Stimulated activated naive B cell treated with anti-CD40 and anti-IgM and Interleukin-4, amounts not matched to agents 10 μg/mL and 1 μg/mL and 100 μg/mL, for 72 hours (primary cell): ENCODE measurements at regions not wholly inside any gene's neighbourhood (a gene's known extent, or its start where the extent isn't known, plus 50 kb on each side); places are given as distances from the start of the nearest gene placed in this dataset.

Experiments used
- ATAC-seq, 2 donors: fragments of 150-1000 bp; cut with Tn5 transposase; replicated peaks; 2 replicates each; pipeline ENCODE4 v1.10.0; 2021; ENCODE audit warnings: moderate library complexity in 1 of 2
- DNase-seq: peaks from one replicate; pipeline ENCODE4 v3.0.0; 2021
- H3K27ac Mint-ChIP-seq: one replicate; pipeline ENCODE4 v1.8.0; 2022; ENCODE audit warnings: mild to moderate bottlenecking, mixed read lengths
- H3K27me3 Mint-ChIP-seq, 2 donors: one replicate each; pipeline ENCODE4 v1.8.0; 2022; ENCODE audit warnings: mixed read lengths in 2 of 2
- H3K36me3 Mint-ChIP-seq, 2 donors: one replicate each; pipeline ENCODE4 v1.8.0; 2022; ENCODE audit warnings: mixed read lengths in 2 of 2, mild to moderate bottlenecking in 1 of 2
- H3K4me1 Mint-ChIP-seq, 2 donors: one replicate each; pipeline ENCODE4 v1.8.0; 2022; ENCODE audit warnings: mixed read lengths in 2 of 2, mild to moderate bottlenecking in 1 of 2
- H3K4me3 Mint-ChIP-seq, 2 donors: one replicate each; pipeline ENCODE4 v1.8.0; 2022; ENCODE audit warnings: mild to moderate bottlenecking in 2 of 2, mixed read lengths in 2 of 2, moderate library complexity in 1 of 2
- H3K9me3 Mint-ChIP-seq, 2 donors: one replicate each; pipeline ENCODE4 v1.8.0; 2022; ENCODE audit warnings: mixed read lengths in 2 of 2, mild to moderate bottlenecking in 1 of 2

DNA sequence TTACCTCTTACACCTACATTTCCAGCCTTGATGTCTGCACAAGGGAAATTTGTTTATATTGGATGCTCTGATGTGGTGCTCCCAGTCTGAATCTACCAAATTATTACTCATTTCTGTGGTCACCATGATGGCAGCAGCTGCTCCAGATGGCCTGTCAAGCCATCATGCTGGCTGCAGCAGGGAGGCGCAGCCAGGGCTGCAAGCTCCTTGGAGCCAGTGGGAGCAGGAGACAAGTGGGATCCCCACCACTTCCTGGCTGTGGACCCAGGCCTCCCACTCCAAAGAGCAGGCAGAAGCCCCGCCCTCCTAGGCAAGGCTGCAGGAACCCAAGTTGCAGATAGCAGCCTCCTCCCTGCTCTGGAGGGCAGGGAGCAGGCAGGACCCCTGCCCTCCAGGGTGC lies 241.1 kb upstream of the ATP10B start:
- ATAC-seq: no peak
- no peak overlapping the region for H3K4me3 Mint-ChIP-seq
- no peaks in the 10 kb centered on the region for H3K36me3 Mint-ChIP-seq
- no peak overlapping the region for H3K27ac Mint-ChIP-seq
- no peaks in the 10 kb centered on the region for H3K4me1 Mint-ChIP-seq
- H3K9me3 Mint-ChIP-seq: peaks cover 0 to 4% of the 10 kb centered on the region in 2 donors
- H3K27me3 Mint-ChIP-seq: no peaks in the 10 kb centered on the region
- DNase-seq: no peak

DNA sequence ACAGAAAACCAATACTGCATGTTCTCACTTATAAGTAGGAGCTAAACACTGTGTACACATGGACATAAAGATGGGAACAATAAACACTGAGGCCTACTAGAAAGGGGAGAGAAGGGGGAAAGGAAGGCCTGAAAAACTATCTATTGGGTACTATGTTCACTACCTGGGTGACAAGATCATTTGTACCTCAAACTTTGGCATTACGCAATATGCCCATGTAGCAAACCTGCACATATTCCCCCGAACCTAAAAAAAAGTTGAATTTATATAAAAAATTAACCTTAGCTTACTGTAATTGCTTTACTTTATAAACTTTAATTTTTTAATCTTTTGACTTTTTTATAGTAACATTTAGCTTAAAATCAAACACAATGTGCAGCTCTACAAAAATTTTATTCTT lies 237.6 kb upstream of the ATP10B start:
- no peak for ATAC-seq
- H3K4me1 Mint-ChIP-seq: peaks cover 0 to 2% of the 10 kb centered on the region in 2 donors
- H3K4me3 Mint-ChIP-seq: no peak overlapping the region
- H3K27ac Mint-ChIP-seq: no peak overlapping the region
- no peak for DNase-seq
- H3K36me3 Mint-ChIP-seq: no peaks in the 10 kb centered on the region
- H3K9me3 Mint-ChIP-seq: peaks cover 0 to 4% of the 10 kb centered on the region in 2 donors
- H3K27me3 Mint-ChIP-seq: no peaks in the 10 kb centered on the region

DNA sequence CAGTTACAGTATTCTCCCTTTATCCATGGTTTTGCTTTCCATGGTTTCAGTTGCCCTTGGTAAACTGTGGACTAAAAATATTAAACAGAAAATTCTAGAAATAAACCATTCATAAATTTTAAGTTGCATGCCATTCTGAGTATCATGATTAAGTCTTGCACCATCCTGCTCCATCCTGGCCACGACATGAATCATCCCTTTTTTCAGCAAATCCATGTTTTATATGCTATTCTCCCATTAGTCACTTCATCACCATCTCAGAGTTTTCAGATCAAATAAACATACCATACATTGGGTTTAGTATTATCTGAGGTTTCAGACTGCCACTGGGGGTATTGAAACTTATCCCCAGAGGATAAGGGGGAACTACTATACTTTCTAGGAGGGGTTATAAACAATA lies 234.4 kb upstream of the ATP10B start:
- Mint-ChIP-seq H3K27ac (no peak overlapping the region), H3K9me3 (peaks cover 0 to 3% of the 10 kb centered on the region in 2 donors), H3K4me1 (peaks cover 0 to 2% of the 10 kb centered on the region in 2 donors), H3K27me3 (no peaks in the 10 kb centered on the region), H3K36me3 (no peaks in the 10 kb centered on the region), H3K4me3 (no peak overlapping the region)
- DNase-seq (no peak), ATAC-seq (no peak)

DNA sequence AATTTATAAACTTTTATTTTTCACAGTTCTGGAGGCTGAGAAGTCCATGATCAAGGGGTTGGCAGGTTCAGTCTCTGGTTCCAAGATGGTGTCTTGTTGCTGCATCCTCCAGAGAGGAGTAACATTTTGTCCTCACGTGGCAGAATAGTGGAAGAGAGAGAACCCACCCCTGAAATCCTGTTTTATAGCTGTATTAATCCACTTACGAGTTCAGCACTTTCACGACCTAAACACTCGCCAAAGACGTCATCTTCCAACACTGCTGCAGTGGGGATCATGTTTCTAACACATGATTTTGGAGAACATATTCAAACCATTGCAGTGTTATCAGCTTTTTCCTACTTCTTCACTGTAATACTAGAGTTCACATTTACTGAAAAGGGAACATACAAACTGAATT lies 233.0 kb upstream of the ATP10B start:
- Mint-ChIP-seq H3K27ac (no peak overlapping the region), H3K4me3 (no peak overlapping the region), H3K27me3 (no peaks in the 10 kb centered on the region), H3K36me3 (no peaks in the 10 kb centered on the region), H3K9me3 (peaks cover 0 to 4% of the 10 kb centered on the region in 2 donors), H3K4me1 (peaks cover 0 to 2% of the 10 kb centered on the region in 2 donors)
- DNase-seq: no peak
- no peak for ATAC-seq

DNA sequence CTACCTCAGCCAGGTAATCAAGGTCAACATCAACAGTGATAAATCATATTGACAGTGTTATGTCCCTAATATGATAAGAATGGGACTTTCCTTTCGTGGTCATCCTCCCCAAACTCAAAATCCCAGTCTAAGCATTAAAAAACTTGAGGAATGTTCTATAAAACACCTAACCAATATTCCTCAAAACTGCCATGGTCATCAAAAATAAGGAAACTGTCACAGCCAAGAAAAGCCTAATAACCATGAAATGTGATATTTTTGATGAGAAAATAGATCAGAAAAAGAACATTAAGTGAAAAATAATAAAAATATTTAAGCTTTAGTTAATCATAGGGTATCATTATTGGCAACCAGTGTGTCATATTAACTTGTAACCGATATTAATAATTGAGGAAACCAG lies 232.1 kb upstream of the ATP10B start:
- H3K27me3 Mint-ChIP-seq: no peaks in the 10 kb centered on the region
- H3K4me3 Mint-ChIP-seq: no peak overlapping the region
- H3K4me1 Mint-ChIP-seq: peaks cover 0 to 2% of the 10 kb centered on the region in 2 donors
- H3K27ac Mint-ChIP-seq: no peak overlapping the region
- ATAC-seq (no peak), DNase-seq (no peak)
- no peaks in the 10 kb centered on the region for H3K36me3 Mint-ChIP-seq
- peaks cover 0 to 2% of the 10 kb centered on the region in 2 donors for H3K9me3 Mint-ChIP-seq

DNA sequence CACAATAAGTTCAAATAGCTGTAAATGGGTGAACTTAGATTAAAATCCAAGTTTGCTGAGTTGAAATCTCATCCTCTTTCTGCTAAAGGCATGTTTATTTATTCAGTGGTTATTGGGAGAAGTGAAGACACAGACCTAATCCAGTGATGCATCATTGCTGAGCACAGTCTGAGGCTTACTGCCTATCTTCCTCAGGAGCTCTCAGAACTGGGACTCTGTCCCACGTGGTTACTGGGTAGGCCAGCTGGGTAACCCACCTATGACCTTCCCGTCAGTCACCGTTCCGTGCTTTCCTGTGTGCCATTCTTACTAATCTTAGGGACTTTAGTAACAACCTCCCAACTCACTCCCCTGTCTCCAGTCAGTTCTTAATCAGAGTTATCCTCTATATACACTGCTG lies 226.8 kb upstream of the ATP10B start:
- Mint-ChIP-seq H3K36me3 (no peaks in the 10 kb centered on the region), H3K9me3 (peaks cover 0 to 2% of the 10 kb centered on the region in 2 donors), H3K4me3 (no peak overlapping the region), H3K27ac (no peak overlapping the region), H3K27me3 (no peaks in the 10 kb centered on the region), H3K4me1 (no peaks in the 10 kb centered on the region)
- no peak for ATAC-seq
- DNase-seq: no peak

DNA sequence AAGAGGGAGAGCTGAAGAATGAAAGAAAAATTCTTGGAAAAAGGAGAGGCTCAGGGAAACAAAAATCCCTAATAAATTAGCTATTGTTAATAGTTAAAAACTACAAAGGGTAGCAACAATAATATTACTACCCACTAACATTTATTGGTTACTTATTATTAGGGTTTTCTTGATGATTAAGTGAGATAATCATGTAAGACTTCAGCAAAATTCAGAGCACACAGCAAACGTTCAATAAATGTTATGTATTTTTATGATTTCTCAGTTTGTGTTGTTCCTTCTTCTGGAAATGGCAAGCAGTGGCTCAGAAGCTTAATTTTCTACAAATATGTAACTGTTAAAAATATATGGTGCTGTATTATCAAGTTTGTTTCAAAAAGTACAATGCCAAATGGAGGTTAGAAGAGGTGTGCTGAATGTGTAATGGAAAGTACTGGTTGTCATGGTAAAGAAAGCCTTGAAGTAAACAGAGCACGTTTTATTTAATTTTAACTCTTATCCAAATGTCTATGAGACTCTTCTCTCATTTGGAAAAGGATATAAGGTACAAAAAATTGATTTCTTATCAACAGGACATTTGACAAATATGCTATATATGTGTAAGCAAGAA lies 226.0 kb upstream of the ATP10B start:
- no peak for DNase-seq

DNA sequence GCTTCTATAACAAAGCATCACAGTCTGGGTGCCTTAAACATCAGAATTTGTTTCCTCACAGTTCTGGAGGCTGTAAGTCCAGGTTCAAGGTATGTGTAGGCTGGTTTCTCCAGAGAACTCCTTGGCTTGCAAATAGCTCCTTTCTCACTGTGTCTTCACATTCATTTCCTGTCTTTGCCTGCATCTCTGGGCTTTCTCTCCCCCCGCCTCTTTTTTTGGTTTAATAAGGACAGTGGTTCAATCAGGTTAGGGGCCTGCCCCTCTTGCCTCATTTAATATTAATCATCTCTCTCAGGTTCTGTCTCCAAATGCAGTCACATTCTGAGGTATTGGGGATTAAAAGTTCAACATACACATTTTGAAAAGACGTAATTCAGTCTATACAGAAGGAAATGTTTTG lies 225.5 kb upstream of the ATP10B start:
- Mint-ChIP-seq H3K9me3 (peaks cover 0 to 2% of the 10 kb centered on the region in 2 donors), H3K27ac (no peak overlapping the region), H3K4me1 (no peaks in the 10 kb centered on the region), H3K4me3 (no peak overlapping the region), H3K27me3 (no peaks in the 10 kb centered on the region), H3K36me3 (no peaks in the 10 kb centered on the region)
- DNase-seq (no peak), ATAC-seq (no peak)

More for the DNA sequence above, 226.0 kb upstream of the ATP10B start:
- ATAC-seq: no peak
- Mint-ChIP-seq H3K27ac (no peak overlapping the region), H3K27me3 (no peaks in the 10 kb centered on the region), H3K9me3 (peaks cover 0 to 2% of the 10 kb centered on the region in 2 donors), H3K4me3 (no peak overlapping the region), H3K4me1 (no peaks in the 10 kb centered on the region), H3K36me3 (no peaks in the 10 kb centered on the region)

DNA sequence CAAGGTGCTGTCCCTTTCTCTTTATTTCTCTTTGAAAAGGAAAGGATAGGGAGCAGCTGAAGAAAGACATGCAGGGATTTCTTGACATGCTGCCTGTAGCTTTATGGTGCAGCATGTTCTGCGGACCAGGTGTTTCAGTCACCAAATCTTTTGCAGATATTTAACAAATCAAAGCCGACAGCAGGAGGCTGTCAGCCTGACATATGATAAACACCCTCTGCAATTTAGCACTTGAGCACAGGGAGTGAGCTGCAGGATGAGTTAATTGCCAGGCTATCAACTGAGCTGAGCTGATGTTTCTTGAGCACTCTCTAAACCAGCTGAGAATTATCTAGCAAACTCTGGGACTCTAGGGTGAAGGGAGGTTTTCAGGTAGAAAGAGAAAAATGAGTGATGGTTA lies 212.8 kb upstream of the ATP10B start:
- Mint-ChIP-seq H3K9me3 (no peaks in the 10 kb centered on the region), H3K36me3 (no peaks in the 10 kb centered on the region), H3K4me1 (no peaks in the 10 kb centered on the region), H3K4me3 (no peak overlapping the region), H3K27me3 (no peaks in the 10 kb centered on the region), H3K27ac (no peak overlapping the region)
- ATAC-seq (no peak), DNase-seq (no peak)

DNA sequence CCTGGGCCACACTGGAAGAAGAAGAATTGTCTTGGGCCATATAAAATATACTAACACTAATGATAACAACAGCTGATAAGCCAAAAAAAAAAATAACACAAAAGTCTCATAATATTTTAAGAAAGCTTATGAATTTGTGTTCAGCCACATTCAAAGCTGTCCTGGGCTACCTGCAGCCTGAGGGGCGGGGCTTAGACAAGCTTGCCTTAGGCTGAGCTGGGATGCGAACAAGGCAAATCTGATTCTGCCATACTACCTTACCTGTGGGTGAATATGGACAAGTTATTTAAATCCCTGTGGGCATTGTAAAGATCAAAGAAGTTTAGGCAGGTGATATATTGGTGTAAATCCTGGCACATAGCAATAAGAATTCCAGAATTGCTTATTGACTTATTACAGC lies 212.3 kb upstream of the ATP10B start:
- DNase-seq (no peak), ATAC-seq (no peak)
- Mint-ChIP-seq H3K36me3 (no peaks in the 10 kb centered on the region), H3K4me1 (no peaks in the 10 kb centered on the region), H3K4me3 (no peak overlapping the region), H3K27me3 (no peaks in the 10 kb centered on the region), H3K27ac (no peak overlapping the region), H3K9me3 (no peaks in the 10 kb centered on the region)

DNA sequence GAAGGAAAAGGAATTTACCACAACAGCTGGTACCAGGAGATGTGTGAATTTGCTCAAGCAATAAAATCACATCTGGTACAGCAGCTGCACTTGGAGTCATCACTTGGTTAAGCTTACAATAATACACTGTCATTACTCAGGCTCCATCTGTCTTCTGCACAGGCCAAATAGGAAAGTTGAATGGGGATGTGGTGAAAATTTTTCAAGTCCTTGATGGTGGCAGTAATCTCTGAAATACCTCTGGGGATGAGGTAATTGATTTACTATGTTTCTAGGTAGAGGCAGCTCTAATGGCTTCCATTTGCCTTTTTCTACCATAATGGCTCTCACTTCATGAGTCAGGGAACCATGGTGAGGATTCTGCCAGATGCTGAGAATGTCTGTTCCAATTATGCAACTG lies 206.8 kb upstream of the ATP10B start:
- Mint-ChIP-seq H3K4me3 (no peak overlapping the region), H3K27me3 (no peaks in the 10 kb centered on the region), H3K4me1 (no peaks in the 10 kb centered on the region), H3K9me3 (no peaks in the 10 kb centered on the region), H3K36me3 (no peaks in the 10 kb centered on the region), H3K27ac (no peak overlapping the region)
- no peak for ATAC-seq
- DNase-seq: no peak

DNA sequence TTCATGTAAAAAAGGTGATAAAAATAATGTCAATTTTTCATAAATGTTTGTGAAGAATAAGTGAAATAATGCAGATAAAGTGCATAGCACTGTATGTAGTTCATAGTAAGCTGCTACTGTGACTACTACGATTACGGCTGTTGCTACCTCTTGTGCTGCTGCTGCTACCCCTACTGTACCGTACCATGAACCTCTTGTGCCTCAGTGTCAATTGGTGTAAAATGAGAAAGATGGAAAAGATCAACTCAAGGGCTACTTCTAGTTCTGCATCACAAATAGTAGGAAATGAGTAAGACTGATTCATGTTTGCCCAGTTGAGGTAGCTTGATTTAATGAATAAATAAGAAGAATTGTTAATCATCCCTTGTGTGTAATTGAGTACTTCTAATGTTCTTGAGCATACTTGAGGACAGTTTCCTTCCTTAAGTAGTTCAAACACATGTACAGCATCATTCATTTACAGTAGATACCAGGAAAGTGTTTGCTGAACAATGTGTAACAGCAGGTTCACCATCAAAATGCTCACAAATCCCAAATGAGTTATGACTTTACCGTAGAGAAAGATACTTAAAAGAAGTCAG lies 200.0 kb upstream of the ATP10B start:
- no peaks in the 10 kb centered on the region for H3K9me3 Mint-ChIP-seq
- DNase-seq (no peak), ATAC-seq (no peak)
- no peaks in the 10 kb centered on the region for H3K36me3 Mint-ChIP-seq
- no peak overlapping the region for H3K4me3 Mint-ChIP-seq
- no peaks in the 10 kb centered on the region for H3K27me3 Mint-ChIP-seq
- H3K27ac Mint-ChIP-seq: no peak overlapping the region
- H3K4me1 Mint-ChIP-seq: no peaks in the 10 kb centered on the region

DNA sequence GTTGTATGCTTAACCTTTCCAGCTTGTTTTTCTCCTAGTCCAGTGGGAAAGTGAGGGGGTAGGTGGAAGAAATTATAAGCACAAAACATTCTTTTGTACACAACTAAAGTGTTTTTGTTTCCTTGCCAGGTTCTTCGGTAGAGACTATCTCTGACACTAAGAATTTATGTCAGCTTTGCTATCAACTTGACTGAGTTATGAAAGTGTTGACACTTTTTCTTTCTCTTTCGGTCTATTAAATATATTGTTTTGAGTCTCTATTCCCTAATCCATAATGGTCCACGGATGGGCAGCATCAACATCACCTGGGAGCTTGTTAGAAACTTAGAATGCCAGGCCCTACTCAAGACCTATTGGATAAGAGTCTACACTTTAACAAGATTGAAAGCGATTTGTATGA lies 195.0 kb upstream of the ATP10B start:
- Mint-ChIP-seq H3K27ac (no peak overlapping the region), H3K9me3 (no peaks in the 10 kb centered on the region), H3K4me1 (no peaks in the 10 kb centered on the region), H3K4me3 (no peak overlapping the region), H3K27me3 (no peaks in the 10 kb centered on the region), H3K36me3 (no peaks in the 10 kb centered on the region)
- DNase-seq: no peak
- ATAC-seq: no peak

DNA sequence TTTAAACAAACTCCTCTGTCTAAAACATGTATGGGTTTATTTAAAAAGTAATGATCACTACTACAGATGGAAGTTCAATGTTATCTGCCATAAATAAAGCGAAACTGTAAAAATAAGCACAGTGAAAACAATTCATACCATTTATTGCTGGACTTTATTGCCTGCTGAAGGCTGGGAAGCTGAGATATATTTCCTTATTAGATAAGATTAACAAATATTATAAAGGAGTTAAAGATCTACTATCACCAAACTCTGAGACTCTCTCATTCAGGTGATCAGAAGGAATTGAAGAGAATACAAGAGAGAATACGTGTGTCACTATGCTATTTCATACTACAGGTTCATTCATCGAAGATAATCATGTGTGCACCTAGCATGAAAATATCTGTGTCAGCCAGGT lies 190.9 kb upstream of the ATP10B start:
- no peak for ATAC-seq

DNA sequence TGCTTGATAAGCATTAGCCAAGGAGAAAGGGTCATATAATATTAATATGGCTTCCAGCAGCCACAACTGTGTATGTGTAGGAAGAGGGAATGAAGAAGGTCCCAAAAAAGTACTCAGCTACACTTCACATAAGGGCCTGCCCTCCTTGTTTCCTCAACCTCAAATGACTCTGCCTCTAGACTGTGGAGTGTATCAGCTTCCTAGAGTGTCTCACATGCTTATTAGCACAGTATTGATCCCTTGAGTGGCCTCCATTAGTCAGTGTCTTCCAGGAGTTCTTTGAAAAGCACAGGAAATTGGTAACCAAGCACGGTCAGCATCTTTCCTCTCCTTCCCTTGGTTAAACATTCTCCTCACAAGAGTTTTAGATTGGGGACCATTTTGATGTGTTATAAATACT lies 190.4 kb upstream of the ATP10B start:
- no peaks in the 10 kb centered on the region for H3K4me1 Mint-ChIP-seq

More for the DNA sequence above, 190.9 kb upstream of the ATP10B start:
- H3K27me3 Mint-ChIP-seq: peaks cover 0 to 1% of the 10 kb centered on the region in 2 donors
- H3K4me3 Mint-ChIP-seq: no peak overlapping the region
- no peaks in the 10 kb centered on the region for H3K4me1 Mint-ChIP-seq
- no peak overlapping the region for H3K27ac Mint-ChIP-seq
- no peaks in the 10 kb centered on the region for H3K36me3 Mint-ChIP-seq
- peaks cover 0 to 6% of the 10 kb centered on the region in 2 donors for H3K9me3 Mint-ChIP-seq
- no peak for DNase-seq

More for the DNA sequence above, 190.4 kb upstream of the ATP10B start:
- H3K9me3 Mint-ChIP-seq: peaks cover 0 to 7% of the 10 kb centered on the region in 2 donors
- no peak overlapping the region for H3K4me3 Mint-ChIP-seq
- H3K27ac Mint-ChIP-seq: no peak overlapping the region
- DNase-seq: no peak
- ATAC-seq: no peak
- H3K27me3 Mint-ChIP-seq: peaks cover 0 to 5% of the 10 kb centered on the region in 2 donors
- H3K36me3 Mint-ChIP-seq: no peaks in the 10 kb centered on the region
